Left ventricle myocardium inferior (tissue), 1 donor: ENCODE measurements at regions not wholly inside any gene's neighbourhood (a gene's known extent, or its start where the extent isn't known, plus 50 kb on each side); places are given as distances from the start of the nearest gene placed in this dataset.
"Not testable (repeated sequence)": the region's sequence is repeated elsewhere in the genome, so short reads cannot be mapped to it uniquely, and the experiment has no call there.

ENCODE experiments used
- DNase-seq: peaks from one replicate; pipeline ENCODE4 v3.0.0-alpha.2; 2020
- H3K27ac ChIP-seq: fragments of 200-600 bp; replicated peaks from 2 replicates; pipeline ENCODE4 v1.8.0; 2021
- H3K27me3 ChIP-seq: fragments of 200-600 bp; 2 replicates; pipeline ENCODE4 v1.8.0; 2021; ENCODE audit warnings: low read depth
- H3K36me3 ChIP-seq: fragments of 200-600 bp; 2 replicates; pipeline ENCODE4 v1.8.0; 2021
- H3K4me1 ChIP-seq: fragments of 200-600 bp; 2 replicates; pipeline ENCODE4 v1.8.0; 2021
- H3K4me3 ChIP-seq: fragments of 200-600 bp; 2 replicates; pipeline ENCODE4 v1.8.0; 2021; ENCODE audit warnings: mild to moderate bottlenecking, moderate library complexity
- H3K9me3 ChIP-seq: fragments of 200-600 bp; replicated peaks from 2 replicates; pipeline ENCODE4 v1.8.0; 2021
- intact Hi-C: fragments of 100-400 bp; cut with micrococcal nuclease; formaldehyde crosslinking; loops from one replicate; pipeline ENCODE4 v1.11.0; 2022
- TF ChIP-seq, protein P1 (sequence below): fragments of 200-600 bp; IDR thresholded peaks from 2 replicates; pipeline ENCODE4 v1.8.0; 2021; ENCODE audit warnings: antibody characterized with exemption, mild to moderate bottlenecking, borderline replicate concordance
- donor health status: DM: no; HTN: yes; CAD: no; lungs with severe emphysema.

DNA sequence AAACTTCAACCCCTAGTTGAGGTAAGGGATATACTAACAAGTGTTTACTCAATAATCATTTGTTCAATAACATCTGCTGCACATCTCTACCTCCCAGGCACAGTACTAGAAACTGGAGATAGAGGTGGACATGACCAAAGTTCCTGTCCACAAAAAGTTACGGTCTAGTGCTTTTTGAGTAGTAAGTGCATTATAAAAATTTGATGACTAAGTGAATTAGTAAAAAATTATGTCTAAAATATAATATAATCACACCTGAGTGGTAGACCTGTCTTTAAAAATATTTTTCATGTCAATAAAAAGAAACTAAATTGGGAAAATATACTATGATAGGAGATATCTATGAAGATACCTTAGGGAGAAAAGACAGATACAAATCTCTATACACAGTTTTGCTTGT, 121.5 kb upstream of the FHIT start:
- H3K27me3 ChIP-seq: peaks cover 7% of the 10 kb centered on the region
- H3K36me3 ChIP-seq: no peaks in the 10 kb centered on the region
- TF ChIP-seq, protein P1, sequence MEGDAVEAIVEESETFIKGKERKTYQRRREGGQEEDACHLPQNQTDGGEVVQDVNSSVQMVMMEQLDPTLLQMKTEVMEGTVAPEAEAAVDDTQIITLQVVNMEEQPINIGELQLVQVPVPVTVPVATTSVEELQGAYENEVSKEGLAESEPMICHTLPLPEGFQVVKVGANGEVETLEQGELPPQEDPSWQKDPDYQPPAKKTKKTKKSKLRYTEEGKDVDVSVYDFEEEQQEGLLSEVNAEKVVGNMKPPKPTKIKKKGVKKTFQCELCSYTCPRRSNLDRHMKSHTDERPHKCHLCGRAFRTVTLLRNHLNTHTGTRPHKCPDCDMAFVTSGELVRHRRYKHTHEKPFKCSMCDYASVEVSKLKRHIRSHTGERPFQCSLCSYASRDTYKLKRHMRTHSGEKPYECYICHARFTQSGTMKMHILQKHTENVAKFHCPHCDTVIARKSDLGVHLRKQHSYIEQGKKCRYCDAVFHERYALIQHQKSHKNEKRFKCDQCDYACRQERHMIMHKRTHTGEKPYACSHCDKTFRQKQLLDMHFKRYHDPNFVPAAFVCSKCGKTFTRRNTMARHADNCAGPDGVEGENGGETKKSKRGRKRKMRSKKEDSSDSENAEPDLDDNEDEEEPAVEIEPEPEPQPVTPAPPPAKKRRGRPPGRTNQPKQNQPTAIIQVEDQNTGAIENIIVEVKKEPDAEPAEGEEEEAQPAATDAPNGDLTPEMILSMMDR: no peak
- H3K4me1 ChIP-seq: no peaks in the 10 kb centered on the region
- intact Hi-C loops: no loop called here
- DNase-seq: no peak
- no peak overlapping the region for H3K4me3 ChIP-seq
- no peaks in the 10 kb centered on the region for H3K9me3 ChIP-seq
- no peak overlapping the region for H3K27ac ChIP-seq

DNA sequence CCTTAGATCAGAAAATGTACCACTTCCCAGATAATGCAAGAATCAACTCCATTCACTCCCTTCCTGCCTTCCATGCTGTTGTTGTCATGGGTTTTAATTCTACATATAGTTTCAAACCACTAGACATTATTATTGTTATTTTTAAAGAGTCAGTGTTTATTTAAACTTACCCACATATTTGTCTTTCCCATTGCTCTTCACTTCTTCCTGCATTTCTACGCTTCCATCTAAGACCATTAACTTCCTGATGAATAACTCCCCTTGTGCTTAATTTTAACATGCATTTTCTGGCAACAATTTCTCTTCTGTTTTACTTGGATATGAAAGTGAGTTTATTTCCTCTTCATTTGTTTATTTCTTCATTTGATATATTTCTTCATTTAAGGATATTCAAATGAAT, 127.1 kb upstream of the FHIT start:
- no peak overlapping the region for H3K4me3 ChIP-seq
- H3K27ac ChIP-seq: no peak overlapping the region
- no peaks in the 10 kb centered on the region for H3K36me3 ChIP-seq
- H3K27me3 ChIP-seq: peaks cover 7% of the 10 kb centered on the region
- no peaks in the 10 kb centered on the region for H3K4me1 ChIP-seq
- H3K9me3 ChIP-seq: no peaks in the 10 kb centered on the region
- TF ChIP-seq, protein P1: no peak
- intact Hi-C loops: no loop called here
- no peak for DNase-seq

DNA sequence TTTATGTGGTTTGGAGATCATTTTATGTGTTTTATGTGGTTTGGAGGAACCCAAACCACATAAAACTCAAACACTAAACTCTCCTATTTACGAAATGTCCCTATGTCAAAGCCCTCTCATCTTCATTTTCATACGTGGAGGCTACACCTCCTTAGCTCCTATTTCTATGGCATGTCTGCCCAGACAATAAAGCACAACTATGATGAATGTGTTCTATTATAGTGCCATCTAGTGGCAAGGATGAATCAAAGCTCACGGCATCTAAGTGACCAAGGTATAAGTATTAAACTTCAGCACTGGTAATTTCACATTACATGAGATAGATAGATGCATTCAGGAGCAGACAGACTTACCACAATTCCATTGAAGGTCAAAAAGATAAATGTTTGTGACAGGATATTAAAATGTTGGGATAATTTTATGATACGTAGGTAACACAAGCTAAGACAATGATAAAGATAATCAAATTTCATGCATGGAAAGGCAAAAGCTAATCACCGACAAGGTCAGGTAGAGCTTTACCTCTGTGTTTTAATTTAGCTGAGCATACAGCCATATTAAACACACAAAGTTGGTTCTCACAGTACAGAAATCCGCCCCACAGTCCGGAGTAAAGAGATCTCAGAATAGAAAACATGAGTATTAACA, 130.6 kb upstream of the FHIT start:
- no peak for DNase-seq
- TF ChIP-seq, protein P1: peak; percentile 75
- no peak overlapping the region for H3K4me3 ChIP-seq
- no peaks in the 10 kb centered on the region for H3K9me3 ChIP-seq
- intact Hi-C loops: no loop called here
- H3K27me3 ChIP-seq: peaks cover 5% of the 10 kb centered on the region
- no peaks in the 10 kb centered on the region for H3K4me1 ChIP-seq
- no peaks in the 10 kb centered on the region for H3K36me3 ChIP-seq
- no peak overlapping the region for H3K27ac ChIP-seq

DNA sequence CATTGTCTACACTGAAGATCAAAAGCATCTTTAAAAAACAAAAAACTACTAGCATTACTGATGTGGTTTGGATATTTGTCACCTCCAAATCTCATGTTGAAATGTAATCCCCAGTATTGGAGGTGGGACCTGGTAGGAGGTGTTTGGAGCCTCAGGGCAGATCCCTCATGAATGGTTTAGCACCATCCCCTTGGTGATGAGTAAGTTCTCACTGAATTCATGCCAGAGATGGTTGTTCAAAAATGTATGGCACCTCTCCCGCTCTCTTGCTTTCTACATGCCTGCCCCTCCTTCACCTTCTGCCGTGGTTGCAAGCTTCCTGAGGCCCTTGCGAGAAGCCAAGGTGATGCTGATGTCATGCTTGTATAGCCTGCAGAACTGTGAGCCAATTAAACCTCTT, 136.6 kb upstream of the FHIT start:
- intact Hi-C loops: no loop called here
- no peaks in the 10 kb centered on the region for H3K4me1 ChIP-seq

DNA sequence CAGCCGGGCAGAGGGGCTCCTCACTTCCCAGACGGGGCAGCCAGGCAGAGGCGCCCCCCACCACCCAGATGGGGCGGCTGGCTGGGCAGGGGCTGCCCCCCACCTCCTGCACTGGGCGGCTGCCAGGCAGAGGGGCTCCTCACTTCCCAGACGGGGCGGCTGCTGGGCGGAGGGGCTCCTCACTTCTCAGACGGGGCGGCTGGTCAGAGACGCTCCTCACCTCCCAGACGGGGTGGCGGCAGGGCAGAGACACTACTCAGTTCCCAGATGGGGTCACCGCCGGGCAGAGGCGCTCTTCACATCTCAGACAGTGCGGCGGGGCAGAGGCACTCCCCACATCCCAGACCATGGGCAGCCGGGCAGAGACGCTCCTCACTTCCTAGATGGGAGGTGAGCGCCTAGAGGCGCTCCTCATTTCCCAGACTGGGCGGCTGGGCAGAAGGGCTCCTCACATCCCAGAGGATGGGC, 142.3 kb upstream of the FHIT start:
- H3K4me3 ChIP-seq, intact Hi-C loops, DNase-seq: not testable (repeated sequence)

More for the DNA sequence above, 136.6 kb upstream of the FHIT start:
- DNase-seq: no peak
- Histone ChIP-seq H3K27me3 (no peaks in the 10 kb centered on the region), H3K27ac (no peak overlapping the region), H3K36me3 (no peaks in the 10 kb centered on the region), H3K9me3 (peaks cover 22% of the 10 kb centered on the region), H3K4me3 (no peak overlapping the region)
- TF ChIP-seq, protein P1: no peak

DNA sequence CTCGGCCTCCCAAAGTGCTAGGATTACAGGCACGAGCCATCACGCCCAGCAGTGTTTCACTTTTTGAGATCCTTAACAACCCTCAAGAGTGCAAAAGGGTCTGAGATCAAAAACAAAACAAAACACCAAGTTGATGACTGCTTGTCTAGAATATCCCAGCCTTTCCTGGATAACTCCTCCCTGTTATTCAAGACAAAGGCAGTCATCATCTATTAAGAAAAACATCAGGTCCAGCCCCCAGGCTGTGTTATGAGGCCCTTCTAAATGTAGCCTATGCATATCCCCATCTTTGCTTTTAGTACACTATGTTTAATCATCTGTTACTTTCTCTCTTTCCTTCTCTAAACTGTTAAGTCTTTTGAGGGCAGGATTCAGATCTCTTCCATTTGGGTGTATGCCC, 150.1 kb upstream of the FHIT start:
- intact Hi-C loops: no loop called here

More for the DNA sequence above, 142.3 kb upstream of the FHIT start:
- not testable (repeated sequence) for H3K36me3 ChIP-seq, H3K4me1 ChIP-seq, H3K27ac ChIP-seq, H3K27me3 ChIP-seq
- peaks cover 47% of the 10 kb centered on the region for H3K9me3 ChIP-seq

More for the DNA sequence above, 150.1 kb upstream of the FHIT start:
- DNase-seq: no peak
- peaks cover under 1% of the 10 kb centered on the region for H3K9me3 ChIP-seq
- TF ChIP-seq, protein P1: no peak
- no peak overlapping the region for H3K4me3 ChIP-seq
- no peaks in the 10 kb centered on the region for H3K4me1 ChIP-seq
- H3K27ac ChIP-seq: no peak overlapping the region
- no peaks in the 10 kb centered on the region for H3K27me3 ChIP-seq
- no peaks in the 10 kb centered on the region for H3K36me3 ChIP-seq
